Stimulated activated CD4-positive, alpha-beta T cell treated with anti-CD3 and anti-CD28 coated beads, Interleukin-2, amount 100 ng/mL, for 48 hours (primary cell): ENCODE measurements at regions not wholly inside any gene's neighbourhood (a gene's known extent, or its start where the extent isn't known, plus 50 kb on each side); places are given as distances from the start of the nearest gene placed in this dataset.

ENCODE experiments used
- DNase-seq, 2 donors: peaks; one replicate each; pipeline ENCODE4 v3.0.0-alpha.2; 2020

DNA sequence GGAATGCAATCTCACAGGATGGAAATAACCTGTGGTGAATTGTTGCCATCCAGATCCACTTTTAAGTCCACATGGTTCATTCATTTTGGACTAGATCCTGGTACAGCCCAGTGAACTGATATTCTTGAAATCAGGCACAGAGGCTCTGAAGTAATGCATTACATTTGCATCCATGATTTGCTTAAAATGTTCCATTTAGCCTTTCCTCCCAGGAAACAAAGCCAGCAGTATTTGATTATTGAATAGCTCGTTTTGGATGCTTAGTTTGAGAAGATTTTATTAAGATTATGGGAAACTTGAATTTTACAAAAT lies 995.8 kb upstream of the CDH2 start:
- DNase-seq: no peak

DNA sequence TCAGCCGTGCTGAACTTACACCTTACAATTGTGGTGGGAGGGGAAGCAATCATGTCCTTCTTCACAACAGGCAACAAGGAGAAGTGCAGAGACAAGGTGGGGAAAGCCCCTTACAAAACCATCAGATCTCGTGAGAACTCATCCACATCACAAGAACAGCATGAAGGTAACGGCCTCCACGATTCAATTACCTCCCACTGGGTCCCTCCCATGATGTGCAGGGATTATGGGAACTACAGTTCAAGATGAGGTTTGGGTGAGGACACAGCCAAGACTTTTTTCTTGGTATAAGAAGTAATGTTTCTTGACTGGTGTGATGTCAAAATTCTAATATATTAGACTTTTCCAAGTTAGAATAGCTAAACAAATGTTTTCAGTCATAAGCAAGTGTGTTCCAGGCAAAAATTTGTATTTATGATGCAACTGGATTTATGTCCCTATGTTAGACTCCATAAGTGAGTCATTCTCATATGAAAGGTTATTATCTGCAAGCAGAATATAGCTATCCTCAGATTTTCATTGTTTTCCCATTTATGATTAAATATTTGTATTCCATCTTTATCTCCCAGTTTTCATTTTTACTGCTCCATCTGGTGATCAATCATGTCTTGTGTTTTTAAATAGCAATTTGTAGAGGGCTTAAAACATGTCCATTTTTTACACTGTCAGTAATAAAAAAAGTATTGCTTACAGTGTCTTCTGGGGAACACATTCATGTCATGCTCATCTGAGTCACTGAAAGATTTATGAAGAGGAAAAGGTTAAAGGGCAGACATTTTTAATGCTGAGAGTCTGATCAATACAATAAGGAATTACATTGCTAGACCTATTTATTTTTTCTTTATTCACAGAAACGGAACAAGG lies 995.2 kb upstream of the CDH2 start:
- DNase-seq: no peak

DNA sequence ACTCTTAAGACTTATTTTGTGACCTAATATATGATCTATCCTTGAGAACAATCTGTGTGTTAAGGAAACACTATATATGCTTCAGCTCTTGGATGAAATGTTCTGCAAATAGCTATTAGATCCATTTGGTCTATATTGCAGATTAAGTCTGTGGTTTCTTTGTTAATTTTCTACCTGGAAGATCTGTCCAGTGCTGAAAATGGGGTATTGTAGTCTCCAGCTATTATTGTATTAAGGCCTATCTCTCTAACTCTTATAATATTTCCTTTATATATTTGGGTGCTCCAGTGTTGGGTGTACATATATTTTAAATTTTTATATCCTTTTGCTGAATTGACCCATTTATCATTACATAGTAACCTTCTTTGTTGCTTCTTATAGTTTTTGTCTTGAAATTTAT lies 992.7 kb upstream of the CDH2 start:
- DNase-seq: no peak

DNA sequence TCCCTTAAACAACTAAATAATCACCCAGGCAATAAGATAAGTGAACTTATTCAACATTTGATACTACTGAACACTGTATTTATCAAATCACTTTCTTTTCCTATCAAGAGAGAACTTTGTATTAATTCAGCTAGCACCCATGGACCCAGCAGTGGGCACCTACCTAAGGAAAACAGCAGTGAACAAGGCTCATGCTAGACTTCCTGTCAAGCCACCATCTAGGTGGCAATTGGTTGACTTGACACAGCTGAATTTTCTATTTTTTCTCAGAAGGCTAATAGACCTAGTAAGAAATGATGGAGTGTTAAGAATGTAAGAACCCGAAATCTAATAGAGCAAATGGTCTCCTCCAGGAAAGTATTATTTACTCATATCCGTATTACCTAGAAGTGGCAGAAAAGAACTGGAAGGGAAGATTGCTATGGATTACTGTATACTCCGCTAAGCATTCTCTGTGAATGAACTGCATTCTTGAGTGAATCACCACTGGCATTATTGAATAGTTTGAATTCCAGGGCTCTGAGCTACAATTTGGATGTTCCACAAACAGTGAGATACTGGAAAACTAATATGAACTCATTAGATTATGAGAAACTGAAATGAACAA lies 988.2 kb upstream of the CDH2 start:
- DNase-seq: no peak

DNA sequence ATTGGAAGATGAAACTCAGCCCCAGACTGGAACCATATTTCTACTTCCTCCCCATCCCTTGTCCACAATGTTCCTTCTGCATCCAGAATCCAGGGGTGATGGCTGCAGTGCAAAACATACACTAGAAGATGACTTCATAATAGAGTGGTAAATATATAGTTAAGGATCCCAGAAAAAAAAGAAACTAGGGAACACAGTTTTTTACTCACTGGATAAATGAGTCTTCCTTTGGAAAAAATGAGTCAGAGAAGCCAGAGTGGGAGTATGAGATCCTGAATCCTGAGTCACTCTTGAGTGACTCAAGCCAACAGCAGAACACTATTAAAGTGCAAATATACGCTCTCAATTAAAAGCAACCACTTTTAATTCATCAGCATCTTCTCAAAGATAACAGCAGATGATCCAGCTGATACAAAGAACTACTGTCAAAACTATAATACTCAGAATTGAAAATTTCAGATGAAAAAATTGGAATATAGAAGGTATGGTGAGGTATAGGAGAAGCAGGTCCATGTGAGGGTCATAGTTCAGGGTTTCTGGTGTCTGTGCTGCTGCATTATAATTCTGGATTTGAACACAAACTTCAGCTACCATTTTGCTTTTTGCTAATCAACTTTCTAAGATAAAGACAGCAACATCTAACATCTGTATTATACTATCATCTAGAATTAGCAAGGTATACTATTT lies 987.2 kb upstream of the CDH2 start:
- no peak for DNase-seq

DNA sequence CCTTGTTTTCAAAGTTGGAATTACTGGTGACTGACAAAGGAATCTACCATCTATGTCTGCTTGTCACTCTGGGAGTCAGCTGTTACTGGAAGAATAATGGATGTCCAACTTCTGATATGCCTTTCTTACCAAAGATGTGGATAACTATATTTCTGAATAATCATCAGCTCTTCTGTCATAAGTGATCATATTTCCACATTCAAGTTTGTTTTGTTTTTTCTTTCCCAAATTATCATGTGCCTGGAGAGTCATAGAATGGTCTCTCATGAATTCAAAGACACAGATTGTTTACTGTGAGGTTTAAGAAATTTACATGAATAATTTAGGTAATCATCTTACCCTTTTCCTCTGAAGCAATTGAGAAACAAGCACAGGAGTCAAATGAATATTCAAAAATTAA lies 986.7 kb upstream of the CDH2 start:
- DNase-seq: no peak

DNA sequence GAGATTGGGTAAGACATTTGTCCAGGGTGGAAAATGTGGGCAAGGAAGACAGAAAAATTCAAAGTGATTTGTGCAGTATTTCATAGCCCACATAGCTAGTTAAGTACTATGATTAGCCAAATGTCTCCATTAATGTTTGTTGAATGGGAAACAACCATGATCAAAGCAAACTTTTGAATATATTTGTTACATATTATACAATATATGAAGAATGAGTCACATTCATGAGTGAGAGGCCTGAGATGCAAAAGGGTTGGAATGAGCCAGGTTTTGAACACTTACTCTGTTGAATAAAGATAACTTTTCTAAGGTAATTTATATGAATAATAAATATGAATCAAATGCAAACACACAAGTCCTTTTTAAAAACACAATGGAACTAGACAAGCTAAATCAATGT lies 984.5 kb upstream of the CDH2 start:
- no peak for DNase-seq

DNA sequence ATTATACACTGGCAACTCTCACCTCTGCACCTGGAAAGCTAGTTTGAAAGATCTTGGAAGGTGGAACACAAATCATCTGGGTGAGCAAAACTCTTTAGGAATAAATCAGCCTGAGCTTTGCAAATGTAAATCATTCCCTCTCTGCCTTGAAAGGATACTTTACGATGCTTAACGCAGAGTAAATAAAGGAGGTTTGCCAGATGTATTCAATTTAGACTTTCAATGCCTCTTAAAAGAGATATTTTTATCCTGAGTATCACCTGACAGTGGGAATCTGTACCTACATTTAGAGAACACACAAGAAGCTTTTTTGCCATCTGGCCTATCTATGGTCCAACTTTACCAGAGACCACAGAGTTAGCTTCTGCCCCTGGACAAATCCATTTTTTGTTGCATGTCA lies 983.2 kb upstream of the CDH2 start:
- DNase-seq: no peak

DNA sequence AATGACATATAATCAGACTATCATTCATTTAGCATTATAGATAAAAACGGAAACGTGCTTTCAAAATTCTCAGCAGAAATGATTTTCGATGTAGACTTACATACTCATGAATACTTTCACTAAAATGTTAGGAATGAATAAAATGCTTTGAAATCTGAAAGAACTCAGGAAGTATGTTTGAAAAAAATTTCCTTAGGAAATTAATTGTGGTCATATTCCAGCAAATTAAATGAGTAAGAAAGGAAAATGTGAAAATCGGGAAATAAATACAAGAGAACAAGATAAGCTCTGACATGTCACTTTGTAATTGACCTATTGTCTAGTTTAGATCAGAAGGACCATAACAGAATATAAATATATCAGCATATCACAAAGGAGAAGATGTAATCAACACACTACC lies 981.0 kb upstream of the CDH2 start:
- DNase-seq: no peak

DNA sequence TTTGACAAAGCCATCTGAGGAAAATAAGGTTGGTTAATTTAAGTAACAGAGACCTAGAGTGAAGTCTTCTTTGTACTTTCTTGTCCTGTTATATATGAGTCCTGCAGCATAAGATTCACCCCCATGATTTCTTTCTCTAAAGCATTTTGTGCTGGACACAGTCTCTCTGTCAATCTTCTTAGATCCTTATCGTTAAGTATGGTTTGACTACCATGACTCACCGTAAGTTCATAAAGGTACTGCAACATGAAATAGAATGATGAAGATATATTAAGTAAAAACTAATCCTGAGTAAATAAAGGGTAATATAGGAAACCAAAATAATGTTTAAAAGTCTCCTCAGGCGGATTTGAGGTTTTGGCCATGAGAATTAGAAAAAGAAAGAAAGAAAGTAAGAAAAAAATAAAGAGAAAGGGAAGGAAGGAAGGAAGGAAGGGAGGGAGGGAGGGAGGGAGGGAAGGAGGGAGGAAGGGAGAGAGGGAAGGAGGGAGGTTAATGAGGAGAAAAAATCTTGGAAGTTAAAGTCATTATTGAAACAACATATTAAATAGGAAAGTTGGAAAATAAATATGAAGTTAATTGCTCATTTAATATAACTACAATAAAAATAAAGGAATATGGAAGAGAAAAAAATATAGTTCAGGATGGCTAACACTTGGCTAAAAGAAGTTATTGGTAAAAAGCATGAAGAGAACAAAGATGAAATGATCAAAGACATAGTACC lies 980.3 kb upstream of the CDH2 start:
- no peak for DNase-seq

DNA sequence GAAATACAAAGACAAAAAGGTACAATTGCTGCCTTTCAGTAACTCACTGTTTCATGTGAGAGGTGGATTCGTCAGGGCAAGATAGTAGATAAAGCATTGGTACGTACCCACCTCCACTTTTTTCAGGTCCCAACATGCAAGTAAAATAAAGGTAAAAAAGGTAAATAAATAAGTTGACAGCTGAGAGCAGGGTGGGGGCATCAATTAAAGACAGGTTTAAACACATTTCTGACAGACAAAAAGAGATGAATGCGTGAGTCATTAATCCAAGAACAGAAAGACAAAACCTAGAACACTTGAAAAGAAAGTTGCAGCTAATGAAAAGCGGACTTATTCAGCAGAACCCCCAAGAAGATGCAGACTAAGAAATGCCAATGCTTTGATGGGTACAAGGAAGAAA lies 979.6 kb upstream of the CDH2 start:
- no peak for DNase-seq

DNA sequence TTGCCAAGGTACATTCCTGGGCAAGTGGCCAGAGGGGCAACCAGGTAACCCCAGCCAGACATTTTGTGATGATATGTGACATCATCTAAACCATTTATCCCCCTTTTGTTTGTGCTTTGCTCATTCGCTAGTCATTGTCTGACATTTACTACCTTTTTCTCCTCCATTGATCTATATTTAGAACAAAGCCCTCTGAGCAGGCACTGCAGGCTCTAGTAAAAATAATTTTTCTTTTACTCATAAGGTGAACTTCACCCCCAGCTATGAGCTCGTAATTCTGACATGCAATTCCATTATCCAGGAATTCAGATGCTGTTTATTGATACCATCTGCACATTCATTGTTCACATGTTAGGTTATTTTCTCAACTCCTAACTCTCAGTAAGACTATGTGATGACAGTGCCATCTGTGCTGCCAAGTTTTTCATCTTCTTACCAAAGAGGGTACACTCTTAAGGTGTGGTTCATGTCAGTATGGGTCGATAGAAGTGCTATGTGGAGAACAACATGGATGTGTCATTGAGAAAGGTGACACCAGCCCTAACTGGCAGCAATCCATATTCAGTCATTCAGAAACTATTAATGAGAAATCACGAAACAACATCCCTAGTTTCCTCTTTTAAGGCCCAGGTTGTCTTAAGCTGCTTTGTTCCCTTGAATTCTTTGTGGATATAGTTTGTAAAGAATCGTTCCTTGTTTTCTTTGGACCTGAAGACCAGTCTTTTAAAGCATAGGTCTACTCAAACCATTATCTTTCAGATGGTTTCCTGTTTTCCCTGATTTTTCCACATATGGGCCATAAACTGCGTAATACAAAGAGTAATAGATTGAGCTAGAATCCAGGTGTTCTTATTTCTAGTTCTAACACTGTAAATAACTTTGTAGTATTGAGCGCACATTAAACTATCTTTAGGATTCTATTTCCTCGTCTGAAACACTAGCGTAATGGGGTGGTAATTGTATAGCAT lies 978.1 kb upstream of the CDH2 start:
- no peak for DNase-seq

DNA sequence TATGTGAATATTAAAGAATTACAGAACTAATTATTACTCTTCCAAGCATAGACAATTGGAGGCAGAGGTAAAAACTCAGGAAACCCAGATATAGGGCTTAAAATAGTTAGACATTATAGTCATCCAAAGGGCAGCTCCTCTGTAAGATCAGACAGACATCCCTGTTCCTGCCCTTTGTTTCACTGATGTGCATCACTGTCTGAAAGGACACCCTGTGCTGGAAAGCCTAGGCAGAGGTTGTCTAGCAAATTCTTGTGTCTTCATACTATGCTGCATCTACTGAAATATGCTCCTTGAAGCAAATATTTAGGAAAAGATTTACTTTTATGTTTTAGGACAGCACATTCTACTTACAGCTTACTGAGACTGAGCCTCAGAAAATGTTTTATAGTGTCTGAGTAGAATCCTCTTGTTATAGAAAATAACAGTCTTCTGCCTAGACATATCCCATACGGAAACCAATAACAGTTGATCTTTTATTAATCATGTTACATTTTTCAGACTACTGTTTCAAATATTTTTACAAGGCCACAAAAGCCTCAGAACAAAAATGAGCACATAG lies 977.3 kb upstream of the CDH2 start:
- DNase-seq: no peak

DNA sequence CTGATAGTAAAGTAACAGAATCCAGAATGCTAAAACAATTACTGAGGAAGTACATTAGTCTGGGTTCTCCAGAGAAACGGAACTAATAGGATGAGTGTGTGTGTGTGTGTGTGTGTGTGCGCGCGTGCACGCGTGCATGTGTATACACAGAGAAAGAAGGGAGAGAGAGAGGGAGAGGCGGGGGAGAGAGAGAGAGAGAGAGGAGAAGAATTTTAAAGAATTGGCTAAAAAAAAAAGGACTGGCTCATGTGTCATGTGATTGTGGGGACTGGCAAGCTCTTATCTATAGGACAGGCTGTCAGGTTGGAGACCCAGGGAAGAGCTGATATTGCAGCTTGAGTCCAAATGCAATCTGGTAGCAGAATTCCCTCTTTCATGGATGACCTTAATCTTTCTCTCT lies 976.2 kb upstream of the CDH2 start:
- no peak for DNase-seq

DNA sequence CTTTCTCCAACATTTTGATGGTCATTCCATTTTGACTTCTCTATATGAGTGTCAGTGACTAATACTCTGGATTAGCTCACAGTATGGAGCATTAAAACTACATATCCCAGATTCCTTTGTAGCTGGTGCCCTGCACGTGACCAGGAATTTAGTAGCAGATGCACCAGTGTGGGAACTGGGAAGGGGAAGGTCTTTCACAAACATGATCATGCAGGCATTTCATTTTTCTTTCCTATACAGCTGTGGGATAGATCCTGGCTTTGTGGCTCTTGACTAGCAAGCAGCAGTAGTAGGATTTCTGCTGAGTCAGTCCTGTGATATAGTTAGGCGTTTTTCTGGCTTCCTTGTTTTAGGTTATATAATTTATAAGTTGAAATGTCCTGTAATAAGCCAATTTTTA lies 971.0 kb upstream of the CDH2 start:
- DNase-seq: no peak

DNA sequence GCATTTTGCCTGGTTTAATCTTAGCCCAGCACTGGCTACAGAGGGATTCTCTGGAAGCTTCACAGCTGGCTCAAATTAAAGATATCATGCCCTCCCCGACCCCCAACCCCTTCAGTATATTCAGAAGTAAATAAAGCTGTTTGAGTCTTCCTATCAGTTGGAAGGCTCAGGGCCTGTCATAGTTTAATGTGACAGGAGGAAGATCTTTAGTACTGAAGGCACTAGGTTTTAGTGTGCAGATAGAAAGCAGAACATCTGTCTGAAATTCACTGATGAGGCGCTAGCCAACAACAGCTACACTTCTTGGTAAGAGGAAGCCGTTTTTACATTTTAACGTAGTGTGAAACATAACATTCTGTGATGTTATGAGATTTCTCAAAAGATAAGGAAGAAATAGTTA lies 969.1 kb upstream of the CDH2 start:
- DNase-seq: no peak

DNA sequence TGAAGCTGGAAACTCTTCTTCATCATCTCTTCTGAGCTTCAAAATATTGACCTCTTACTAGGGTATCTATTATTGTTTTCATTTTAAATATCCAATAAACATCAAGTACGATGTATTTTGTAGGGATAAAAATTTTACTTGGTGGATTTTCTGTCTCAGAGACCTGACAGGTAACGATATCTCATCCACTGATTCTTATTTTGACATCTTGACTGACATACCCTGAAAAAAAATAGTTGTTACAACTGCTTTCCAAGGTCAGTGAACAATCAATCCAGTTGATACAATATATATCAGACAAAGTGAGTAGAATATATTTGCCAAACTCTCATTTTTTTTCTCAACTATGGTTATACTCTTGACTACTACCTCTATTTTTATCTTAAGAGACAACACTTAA lies 963.7 kb upstream of the CDH2 start:
- no peak for DNase-seq

DNA sequence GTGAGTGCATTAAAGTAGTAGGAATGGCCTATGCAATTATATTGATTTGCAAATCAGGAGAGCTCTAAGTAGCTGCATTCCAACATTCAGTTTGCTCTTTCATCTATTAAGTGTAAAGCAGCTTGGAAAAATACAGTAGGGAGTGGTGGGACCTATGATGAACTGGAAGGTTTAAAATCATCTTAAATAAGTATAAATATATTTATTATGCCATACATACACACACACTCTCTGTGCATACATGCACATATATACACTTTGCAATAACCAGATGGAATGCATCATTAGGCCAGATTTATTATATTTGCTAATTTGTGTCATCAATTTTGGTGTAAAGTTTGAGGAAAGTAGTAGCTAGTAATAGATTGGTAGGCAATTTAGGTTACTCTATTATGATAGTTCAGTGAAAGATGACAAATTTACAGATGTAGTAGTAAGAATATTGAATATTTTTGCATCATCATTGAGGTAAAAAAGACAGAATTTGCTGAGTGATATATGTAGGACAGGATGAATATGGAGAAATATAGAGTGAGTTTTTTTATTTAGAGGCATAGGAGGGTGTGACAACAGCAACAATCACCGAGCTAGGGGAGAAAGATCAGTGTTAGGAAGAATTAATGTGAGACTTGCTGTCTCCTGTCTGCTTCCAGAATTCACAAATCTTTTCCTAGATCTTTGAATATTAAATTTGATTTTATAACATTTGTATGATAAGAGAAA lies 961.0 kb upstream of the CDH2 start:
- no peak for DNase-seq

DNA sequence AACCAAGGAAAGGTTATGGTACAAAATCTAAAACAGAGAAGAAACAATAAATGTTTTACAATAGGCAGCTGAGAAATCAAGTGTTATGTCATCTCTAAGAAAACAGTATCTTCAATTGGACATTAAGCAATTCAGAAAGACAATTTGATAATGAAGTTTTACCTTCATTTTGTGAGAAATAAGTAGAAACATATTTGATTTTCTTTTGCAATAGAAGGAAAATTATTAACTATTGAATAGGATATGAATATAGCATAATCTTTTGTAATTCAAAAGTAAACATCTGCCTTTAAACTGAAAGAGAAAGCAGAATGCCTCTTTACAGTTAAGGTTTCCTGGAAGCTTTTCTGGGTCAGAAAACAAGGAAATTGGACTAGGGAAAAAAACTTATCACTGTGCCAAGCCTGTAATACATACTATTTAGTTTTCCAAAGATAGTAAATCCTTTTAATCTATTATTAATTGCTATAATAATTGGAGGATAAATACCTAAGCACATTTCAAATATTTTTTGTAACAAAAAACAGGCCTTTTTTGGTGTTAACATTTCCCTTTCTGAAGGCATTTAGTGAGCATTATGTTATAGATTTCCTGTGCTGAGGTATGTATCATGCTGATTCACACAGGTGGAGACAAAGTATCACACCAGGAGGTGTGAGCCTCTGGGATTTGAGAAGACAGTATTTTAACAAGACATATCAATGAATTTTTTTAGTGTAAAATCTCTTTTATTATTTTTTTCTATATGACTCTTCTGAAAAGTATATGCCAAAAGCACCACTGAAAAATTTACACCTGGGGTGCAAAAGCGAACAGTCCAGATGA lies 947.0 kb upstream of the CDH2 start:
- no peak for DNase-seq

DNA sequence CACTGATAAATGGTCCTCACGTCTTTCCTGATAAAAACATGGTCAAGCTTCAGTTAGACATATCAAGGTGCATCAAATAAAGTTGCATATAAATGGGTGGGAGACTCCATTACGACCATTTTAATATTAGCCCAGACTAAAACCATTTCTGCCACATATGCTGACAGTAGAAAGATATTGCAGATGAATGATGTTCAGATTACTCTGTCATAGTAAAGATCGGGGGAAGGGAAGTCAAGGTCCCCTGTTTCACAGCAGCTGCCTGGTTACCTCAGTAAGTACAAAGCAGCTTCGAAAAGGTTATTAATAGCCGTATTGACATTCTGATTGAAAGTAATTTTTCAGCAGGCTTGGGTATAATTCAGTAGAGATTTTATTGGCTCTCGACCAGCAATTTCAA lies 927.7 kb upstream of the CDH2 start:
- DNase-seq: no peak

DNA sequence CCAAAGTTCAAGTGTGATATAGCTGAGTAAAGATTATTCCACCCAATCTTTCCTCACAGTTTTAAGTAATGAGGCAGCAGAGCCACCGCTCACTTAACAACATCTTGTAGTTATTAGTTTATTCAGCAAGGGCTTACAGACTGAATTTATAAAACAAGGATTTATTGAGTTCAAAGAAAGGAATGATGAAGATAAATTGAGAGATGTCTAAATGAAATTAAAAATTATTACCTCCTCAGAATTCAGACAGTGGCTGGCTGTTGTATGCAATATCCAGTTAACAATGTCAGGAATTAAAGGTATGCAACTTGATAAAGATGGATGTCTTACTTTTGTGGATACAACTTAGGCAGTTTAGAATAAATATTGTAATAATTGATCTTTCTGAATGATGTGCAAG lies 927.3 kb upstream of the CDH2 start:
- DNase-seq: no peak
